CD4-positive, alpha-beta T cell treated with Interleukin-1 beta for 1 hour (primary cell): ENCODE measurements at regions not wholly inside any gene's neighbourhood (a gene's known extent, or its start where the extent isn't known, plus 50 kb on each side); places are given as distances from the start of the nearest gene placed in this dataset.

Experiments used
- DNase-seq, 2 donors: peaks; one replicate each; pipeline ENCODE4 v3.0.0-alpha.2; 2020 to 2022

DNA sequence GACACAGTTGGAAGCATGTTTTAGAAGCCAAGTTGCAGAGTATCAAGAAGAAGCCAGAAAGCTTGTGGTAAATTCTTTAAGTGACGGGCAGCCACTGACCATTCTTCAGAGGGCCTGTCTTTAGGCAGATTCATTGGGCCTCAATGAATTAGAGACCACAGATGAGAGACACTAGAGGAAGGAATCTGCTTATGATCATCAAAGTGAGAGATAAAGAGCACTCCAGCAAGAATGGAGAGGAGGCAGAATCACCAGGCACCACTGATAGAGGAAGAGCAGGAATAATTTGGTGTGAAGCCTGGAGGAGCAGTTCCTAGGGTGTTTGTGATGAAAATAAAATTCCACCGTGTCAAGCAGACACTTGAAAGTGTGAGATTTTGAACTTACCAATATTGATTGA is 365.9 kb upstream of the SLC30A5 start:
- no peak for DNase-seq

GRCh38 chr5:68729678-68730077 is 364.1 kb upstream of the SLC30A5 start:
- DNase-seq = no peak

GRCh38 chr5:68730220-68730978 is 363.4 kb upstream of the SLC30A5 start:
- peak in 1 of 2 donors; percentile 11 for DNase-seq

- no peak for DNase-seq
Observed at GRCh38 chr5:68730979-68731654, 362.7 kb upstream of the SLC30A5 start.

DNA sequence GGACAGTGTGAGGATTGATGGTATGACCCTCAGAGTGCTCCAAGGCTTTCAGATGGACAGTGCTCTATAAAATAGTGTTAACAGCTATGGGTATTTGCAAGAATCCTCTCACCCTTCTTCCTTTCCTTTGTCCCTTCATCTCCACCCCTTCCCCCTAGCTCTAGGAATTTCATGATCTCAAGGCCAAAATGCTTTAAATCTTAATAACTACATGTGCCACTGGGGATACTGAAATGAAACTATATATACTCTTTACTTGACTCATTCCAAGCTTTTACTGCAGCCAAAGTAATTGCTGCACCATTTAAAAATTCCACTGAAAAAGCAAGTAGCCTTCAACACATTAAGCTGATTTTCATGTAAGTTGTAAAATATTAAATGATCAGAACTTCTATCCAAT is 361.6 kb upstream of the SLC30A5 start:
- no peak for DNase-seq

DNA sequence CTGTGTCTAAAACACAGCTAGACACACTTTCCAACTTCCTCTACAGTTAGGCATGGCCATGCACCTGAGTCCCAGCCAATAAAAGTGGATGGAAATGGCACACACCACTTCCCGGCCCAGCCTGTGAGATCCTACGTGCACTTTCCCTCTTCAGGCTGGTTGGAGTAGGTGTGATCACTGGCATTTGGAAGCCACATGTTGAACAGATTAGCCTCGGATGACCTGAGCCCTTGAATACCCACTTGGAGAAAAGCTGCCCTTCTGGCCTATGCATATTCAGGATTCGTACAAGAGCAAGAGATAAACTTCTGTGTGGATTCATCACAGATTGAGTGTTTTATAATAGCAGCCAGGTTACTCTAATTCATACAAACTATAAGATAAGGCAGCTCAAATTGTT is 359.0 kb upstream of the SLC30A5 start:
- DNase-seq = no peak

- DNase-seq = no peak
Observed at GRCh38 chr5:68738236-68738635, 355.6 kb upstream of the SLC30A5 start.

- no peak for DNase-seq
Observed at GRCh38 chr5:68738841-68739240, 355.0 kb upstream of the SLC30A5 start.

GRCh38 chr5:68739752-68740151 is 354.1 kb upstream of the SLC30A5 start:
- no peak for DNase-seq

- no peak for DNase-seq
Observed at GRCh38 chr5:68740226-68740910, 353.4 kb upstream of the SLC30A5 start.

- DNase-seq = no peak
Observed at GRCh38 chr5:68744206-68744605, 349.6 kb upstream of the SLC30A5 start.

DNA sequence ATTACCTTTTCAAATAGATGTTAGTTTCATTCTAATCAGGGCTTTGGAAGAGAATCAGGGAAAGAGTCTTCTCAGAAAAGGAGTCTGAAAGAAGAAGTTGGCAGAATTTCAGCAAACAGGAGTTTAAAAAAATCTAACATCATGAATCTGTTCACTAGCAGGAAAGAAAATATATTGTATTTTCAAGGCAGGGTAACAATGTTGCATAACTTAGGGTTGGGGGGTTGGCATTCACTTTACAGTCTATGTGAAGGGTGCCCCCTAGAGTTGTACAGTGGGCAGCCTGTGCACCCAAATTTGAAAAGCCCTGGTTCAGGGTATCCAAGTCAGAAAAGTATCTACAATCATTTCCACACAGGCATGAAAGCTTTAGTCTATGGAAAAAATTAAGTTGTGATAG is 348.4 kb upstream of the SLC30A5 start:
- peak in 1 of 2 donors; percentile 17 for DNase-seq

GRCh38 chr5:68746220-68746619 is 347.6 kb upstream of the SLC30A5 start:
- no peak for DNase-seq

DNA sequence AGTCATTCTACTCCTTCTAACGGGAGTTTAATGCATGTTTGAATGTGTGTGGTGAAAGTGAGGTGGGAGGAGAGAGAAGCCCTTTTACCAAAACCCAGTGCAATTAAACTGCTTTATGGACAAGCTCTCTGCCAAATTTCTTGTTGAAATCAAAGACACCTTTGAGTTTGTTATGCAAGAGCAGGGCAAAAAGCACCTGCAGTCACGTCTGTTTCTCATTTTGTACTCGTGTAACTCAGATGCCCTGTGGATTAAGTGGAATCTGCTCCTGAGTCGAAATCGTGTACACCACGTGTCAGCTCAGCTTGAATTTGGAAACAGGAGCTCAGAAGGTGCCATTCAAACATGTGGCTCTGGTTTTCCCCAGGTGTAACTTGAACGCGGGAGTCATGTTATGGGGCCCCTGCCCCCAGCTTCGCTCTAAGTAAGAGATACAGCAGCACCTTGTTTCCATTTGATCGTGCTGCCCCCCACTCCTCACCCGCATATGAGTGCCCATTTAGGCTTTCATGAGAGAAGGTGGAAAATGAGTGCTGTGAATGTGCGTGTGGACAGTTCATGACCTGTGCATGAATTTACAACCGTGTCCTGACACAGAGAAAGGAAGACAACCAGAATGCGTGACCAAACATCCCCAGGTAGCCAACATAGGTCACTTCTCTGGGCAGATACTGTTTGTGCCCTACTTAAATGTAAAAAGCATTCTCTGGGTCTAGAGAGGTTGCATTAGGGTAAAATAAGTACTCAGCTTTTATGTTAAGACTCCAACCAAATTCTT is 347.0 kb upstream of the SLC30A5 start:
- no peak for DNase-seq

DNA sequence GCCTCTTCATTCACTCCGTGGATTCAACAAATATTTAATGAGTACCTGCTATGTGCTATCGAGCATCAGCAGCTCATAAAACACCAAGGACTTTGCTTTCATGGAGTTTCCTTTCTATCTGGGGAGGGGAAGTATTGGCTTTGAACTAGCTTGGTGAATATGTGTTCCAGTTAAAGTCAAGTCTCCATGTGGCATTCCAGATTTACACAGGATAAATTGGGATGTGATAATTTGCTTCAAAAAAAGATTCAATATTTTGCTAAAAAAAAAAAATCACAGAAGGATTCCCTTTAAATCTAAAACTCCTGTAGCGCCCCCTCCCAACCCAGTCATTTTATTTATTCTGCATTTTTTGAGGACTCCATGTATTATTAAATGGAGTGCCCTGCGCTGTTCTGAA is 346.3 kb upstream of the SLC30A5 start:
- DNase-seq = no peak

DNA sequence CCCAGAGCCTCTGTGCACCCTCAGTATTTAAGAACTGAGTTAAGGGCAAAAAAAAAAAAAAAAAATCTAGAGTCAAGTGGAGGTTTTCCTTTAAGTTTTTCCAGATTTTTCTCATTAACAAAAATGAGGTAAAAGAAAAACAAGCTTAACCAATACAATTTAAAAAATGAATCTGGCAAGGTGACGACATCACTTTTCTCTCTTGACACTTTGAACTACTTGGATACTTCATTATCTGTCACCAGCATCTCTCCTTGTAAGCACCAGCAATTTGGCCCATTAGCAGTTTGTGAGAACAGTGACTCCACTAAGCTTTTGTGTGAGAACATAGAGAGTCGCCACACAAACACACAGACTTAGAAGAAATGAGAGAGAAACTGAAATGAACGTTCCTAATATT is 345.7 kb upstream of the SLC30A5 start:
- DNase-seq = no peak

- no peak for DNase-seq
Observed at GRCh38 chr5:68749077-68749476, 344.7 kb upstream of the SLC30A5 start.

- no peak for DNase-seq
Observed at GRCh38 chr5:68749631-68750030, 344.2 kb upstream of the SLC30A5 start.

DNA sequence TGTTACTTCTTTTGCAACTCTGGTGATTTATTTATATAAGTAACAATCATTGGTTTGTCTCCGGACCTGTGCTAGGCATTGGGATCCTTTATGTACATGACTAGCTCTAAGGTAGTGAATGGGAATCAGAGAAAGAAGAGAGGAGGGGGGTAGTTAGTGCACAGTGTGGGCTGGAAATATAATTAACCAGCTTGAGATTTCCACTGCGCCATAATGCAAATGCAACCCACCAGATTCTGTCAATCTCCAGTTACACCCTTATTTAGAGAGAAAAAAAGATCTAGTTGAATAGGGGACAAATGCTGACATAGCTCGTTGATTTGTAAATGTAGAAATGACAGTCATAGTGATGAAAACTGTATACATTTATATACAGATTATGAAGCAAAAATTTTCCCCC is 342.2 kb upstream of the SLC30A5 start:
- no peak for DNase-seq

DNA sequence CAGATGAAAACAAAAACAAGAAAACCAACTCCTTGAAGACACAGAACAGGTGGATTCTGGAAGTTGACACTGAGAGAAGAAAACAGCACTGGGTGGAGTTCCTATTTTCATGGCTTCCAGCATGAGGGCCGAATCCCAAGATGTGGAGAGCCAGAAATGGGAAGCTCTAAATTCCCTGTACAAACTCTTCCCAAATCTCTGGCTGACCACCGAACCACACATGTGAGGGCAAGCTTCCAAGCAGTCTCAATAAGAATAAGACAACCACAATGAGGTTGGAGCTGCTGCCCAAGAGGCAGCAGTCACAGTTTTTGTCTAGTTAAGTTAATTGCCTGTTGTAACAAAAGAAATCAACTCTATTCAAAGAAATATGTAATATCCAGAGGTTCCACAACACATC is 339.3 kb upstream of the SLC30A5 start:
- DNase-seq = no peak

DNA sequence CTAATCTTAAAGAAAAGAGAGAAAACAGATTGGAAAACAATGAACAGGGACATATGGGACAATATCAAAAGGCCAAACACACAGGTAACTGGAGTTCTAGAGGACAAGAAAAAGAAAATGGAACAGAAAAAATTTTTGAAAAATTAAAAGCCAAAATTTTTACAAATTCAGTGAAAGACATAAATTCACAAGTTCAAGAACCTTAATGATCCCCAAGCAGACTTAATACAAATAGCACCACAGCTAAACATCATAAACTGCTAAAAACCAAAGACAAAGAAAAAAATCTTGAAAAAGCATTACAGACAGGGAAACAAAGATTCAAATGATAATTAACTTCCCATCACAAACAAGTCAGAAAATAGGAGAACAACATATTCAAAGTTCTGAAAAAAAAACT is 338.5 kb upstream of the SLC30A5 start:
- DNase-seq = no peak

- no peak for DNase-seq
Observed at GRCh38 chr5:68757006-68757405, 336.8 kb upstream of the SLC30A5 start.

DNA sequence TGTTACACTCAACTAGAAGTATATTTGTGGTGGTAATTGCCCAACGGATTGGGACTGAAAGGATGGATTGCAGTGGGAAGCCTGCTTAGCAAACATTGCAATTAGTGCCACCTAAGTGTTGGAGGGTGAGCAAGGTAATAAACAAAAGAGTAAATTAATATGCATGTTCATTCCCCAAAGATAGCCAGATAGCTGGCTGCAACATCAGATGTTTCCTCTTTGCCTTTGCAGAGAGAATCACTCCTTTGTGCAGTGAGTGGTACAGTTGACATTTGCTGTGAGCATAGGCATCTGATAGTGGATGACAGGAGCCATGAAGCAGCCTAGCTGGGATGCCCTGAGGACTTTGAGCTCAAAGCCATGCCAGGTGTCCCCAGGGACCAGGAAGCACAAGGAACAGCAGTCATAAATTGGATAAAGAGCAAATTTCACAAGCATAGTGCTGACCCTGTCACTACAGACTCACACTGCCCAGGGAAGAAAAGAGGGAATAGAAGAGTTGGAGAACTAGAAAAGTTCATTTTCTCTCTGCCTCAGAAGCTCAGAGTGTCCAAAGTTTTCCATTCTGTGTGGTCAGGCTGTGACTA is 336.1 kb upstream of the SLC30A5 start:
- DNase-seq = no peak
